Fibroblast of skin of left quadriceps (primary cell): ENCODE measurements at regions not wholly inside any gene's neighbourhood (a gene's known extent, or its start where the extent isn't known, plus 50 kb on each side); places are given as distances from the start of the nearest gene placed in this dataset.
A peak's percentile ranks its signal among the peaks of the same experiment; 100 is the strongest.

ENCODE experiments used
- DNase-seq, 2 experiments: peaks; one replicate each; pipeline ENCODE4 v3.0.0-alpha.2; 2013; ENCODE audit warnings: low read depth in 2 of 2

GRCh38 chr19:32202244-32202643 is 143.2 kb upstream of the ZNF507 start:
- no peak for DNase-seq

DNA sequence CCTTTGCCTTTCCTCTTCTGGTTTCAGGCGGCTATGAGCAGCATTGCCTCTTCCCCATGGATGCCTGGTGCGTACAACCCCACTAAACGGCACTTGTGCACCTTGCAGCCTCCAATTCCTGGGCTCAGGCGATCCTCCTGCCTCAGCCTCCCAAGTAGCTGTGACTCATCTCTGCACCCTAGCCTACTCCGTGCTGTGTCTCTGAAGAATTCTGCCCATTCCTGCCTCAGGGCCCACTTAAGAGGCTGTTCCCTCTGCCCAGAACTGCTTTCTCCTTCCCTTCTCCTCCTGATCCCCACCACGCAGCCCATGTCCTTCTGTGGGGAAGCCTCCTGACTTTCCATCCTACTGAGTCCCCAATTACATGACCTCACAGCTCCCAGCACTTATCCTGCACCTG is 142.2 kb upstream of the ZNF507 start:
- no peak for DNase-seq

DNA sequence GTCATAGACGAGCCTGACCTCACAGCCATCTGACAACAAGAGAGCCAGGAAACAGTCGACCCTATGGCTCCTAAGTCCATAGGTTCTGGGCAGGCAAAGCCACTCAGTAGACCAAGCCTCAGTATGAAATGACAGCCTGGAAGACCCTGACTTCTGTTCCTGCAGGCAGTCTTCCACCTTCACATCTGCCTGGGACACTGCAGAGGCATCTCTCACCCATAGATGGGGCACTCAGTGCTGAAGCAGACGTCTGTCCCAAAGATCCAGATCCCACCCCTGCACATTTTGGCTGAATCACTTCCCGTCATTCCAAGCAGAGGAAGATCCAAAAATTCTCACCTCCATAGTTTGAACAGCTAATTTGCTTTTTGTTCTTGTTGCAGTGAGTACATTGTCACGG is 139.3 kb upstream of the ZNF507 start:
- DNase-seq = no peak

DNA sequence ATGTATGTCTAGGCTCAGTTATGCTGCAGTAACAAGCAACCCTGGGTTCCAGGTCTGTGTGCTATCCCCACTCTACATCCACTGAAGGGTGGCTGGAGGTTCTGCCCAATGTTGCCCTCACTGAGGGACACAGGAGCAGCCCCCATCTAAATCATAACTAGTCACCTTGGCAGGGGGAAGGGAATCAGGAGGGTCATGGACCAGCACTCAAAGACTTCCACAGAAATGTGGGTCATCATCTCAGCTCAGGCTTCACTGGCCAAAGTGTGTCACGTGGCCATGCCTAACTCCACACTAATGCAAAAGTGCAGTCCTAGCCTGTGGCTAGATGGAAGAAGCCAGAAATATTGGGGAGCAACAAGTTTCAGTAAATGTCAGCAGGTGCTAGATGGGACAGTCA is 137.3 kb upstream of the ZNF507 start:
- no peak for DNase-seq

- no peak for DNase-seq
Measured at GRCh38 chr19:32219392-32219791, 126.0 kb upstream of the ZNF507 start.

DNA sequence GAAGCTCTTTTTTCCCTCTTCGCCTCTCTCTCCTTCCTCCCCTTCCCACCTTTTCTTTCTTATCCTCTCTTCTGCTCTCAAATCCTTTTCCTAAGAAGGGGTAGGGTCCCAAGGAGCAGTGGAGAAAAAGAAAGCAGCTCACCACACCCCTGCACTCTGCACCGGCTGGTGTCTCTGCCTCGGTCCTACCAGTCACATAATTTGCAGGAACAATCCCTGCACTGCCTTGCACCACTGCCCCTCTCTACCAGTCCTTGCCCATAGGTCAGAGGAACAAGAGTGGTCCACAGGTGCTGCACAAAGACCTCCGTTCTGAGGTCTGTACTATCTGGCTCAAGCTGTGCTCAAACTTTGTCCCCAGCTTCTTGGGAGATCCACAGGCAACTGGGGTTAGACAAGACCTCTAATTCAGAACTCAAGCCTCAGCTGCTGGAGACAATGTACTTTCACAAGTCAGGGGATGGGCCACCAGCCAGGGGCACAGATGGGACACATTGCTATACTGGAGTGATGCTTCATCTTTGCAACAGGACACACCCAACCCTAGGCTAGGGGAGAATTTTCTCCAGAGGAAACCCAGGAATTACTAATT is 125.4 kb upstream of the ZNF507 start:
- no peak for DNase-seq

DNA sequence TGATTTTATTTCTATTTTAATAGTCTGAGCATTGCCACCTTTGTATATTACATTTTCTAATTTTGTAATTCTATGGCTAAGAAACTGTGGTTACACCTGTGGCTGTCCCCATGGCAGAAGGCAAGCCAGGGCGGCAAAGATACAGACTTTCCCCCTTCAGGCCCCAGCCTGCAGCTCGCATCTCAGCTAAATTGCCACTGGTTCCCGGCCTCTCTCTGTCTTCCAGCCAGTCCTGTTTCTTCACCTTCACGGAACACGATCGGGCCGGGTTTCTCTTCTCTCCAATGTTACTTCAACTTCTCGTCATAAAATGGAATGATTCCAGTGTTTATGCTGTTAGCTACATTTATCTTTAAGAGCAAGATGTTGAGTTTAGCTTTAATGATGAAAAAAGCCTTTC is 124.5 kb upstream of the ZNF507 start:
- no peak for DNase-seq

GRCh38 chr19:32222556-32222955 is 122.9 kb upstream of the ZNF507 start:
- no peak for DNase-seq

- DNase-seq = no peak
Measured at GRCh38 chr19:32223106-32223505, 122.3 kb upstream of the ZNF507 start.

GRCh38 chr19:32223595-32224370 is 121.6 kb upstream of the ZNF507 start:
- DNase-seq = no peak

DNA sequence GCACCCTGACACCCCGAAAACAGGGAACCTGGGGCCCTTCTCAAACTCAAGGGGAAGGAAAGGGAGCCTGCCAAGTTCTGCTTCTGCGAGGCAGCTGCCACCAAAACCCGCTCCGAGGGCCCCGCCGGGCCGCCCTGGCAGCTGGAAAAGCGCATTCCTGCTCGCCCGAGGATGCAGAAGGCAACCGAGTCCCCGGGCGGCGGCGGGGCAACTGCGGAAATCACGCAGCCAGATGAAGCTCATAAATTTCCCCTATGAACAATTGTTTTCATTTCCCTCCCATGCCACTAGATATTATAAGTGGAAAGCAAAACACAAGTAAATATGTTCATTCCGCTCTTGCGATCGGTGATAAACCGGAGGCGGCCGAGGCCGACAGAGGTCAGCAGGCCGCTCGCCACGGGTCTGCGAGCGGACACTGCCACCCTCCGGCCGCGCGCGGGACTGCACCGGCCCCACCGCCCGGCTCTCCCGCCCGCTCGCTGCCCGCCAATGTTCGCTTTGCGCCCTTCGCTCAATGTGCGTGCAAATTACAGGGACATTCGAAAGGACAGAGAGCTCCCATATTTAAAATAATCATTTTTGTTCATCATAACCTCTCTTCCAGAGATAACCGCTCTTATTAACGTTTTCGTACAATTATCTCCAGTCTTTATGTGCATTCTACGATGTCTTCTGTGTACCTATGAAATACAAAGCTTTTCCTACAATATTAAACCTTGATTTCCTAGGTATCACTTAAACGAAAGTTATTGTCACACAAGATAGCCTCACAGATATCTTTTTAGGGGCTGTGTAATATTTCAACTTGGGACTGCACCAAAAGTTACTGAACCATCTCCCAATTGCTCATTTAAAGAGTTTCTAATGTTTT is 120.8 kb upstream of the ZNF507 start:
- DNase-seq = peak in 1 of 2 experiments; percentile 6

- no peak for DNase-seq
Measured at GRCh38 chr19:32227561-32228165, 117.7 kb upstream of the ZNF507 start.

DNA sequence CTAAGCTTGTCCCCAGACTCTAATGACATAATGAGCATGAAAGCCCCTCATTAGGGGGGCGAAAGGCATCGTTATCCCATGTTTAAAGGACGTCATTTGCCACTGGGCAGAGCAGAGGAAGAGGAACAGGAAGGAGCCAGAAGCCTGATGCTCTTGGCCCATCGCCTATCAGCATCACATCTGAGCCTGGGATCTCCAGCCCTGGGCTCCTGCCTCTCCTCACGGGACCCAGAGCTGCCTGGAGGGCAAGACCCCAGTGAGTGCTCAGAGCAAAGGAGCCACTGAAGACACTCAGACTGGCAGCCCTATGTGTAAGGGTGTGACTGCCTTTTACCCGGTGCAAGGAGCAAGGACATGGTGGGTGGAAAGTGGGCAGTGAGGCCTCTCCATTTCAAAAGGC is 115.0 kb upstream of the ZNF507 start:
- DNase-seq = no peak

GRCh38 chr19:32231020-32231419 is 114.4 kb upstream of the ZNF507 start:
- DNase-seq = no peak

GRCh38 chr19:32231691-32232090 is 113.7 kb upstream of the ZNF507 start:
- no peak for DNase-seq

DNA sequence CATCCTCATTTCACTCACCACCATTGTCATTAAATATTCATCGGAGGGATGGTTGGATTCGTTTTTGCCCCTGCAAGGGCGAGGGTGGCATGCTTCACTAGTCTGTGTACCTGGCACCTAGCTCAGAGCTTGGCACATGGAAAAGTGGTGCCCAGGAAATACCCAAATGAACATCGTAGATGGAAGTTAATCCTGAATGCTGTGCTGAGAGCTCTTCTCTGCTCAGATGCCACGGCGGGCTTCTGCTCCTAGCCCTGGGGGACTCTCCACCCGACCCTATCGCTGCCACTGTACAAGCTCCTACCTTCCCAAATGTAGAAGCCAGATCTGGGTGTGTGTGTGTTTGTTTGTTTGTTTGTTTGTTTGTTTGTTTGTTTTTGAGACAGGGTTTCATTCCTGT is 113.0 kb upstream of the ZNF507 start:
- DNase-seq = no peak

GRCh38 chr19:32233091-32233490 is 112.3 kb upstream of the ZNF507 start:
- DNase-seq = no peak

- DNase-seq = no peak
Measured at GRCh38 chr19:32233885-32234284, 111.5 kb upstream of the ZNF507 start.

DNA sequence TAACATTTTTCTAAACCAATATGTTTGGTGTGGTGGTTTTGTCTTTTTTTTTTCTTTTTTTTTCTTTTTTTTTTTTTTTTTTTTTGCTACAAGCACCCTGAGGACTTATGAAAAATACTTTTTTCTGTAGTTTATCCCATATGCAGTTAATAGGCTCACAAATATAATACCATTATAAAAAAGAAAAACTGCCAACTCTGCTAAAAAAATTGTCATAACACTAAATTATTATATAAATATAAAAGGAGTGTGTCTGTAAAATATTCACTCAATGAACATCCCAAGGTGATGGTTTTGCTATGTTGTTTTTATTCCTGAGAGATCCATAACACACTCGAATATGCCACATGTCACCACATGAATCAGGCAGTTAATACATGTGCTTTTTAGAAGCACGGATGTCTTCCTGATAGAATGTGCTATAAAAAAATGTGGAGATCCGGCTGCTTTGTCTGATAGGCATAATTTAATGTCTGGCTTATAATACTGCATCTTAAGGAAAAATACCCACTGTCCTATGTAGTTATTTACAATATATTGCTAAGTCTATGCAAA is 110.7 kb upstream of the ZNF507 start:
- DNase-seq = no peak

GRCh38 chr19:32238076-32238475 is 107.3 kb upstream of the ZNF507 start:
- DNase-seq = no peak

DNA sequence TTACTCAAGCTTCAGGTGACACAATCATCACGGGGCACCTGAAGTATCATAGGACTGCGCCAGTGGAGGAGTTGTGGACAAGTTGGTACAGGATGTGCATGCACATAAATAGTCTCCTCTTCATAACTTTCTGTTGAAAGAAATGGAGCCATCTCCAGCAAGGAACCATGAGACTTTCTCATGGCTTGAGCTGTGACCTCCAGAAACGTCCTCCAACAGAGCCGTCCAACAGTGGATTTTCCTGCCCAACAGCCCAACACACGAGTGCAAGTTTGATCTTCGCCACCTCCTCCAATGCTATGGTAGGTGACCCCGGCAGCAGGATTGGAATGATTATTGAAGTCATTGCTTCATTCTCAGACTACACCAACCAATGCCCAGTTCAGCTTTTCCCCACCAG is 105.1 kb upstream of the ZNF507 start:
- no peak for DNase-seq

DNA sequence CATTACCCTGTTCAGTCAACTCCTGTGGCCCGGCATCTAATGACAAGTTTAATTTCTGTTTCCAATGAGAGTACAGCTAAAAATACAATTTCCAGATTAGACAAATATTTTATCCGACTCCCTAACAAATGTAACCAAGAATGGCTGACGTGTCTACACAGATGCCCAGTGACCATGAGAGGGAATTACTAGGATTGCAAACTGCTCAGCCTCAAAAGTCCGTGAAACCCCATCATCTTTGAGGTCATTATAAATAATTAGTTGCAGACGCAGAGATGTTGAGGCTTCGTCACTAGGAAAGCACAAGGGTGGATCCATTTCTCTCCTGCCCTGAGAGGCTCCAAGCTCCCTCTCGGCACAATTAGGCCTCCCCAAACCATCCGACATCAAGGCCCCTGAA is 104.1 kb upstream of the ZNF507 start:
- DNase-seq = no peak
